Activated CD8-positive, alpha-beta memory T cell treated with anti-CD3 and anti-CD28 coated beads, Interleukin-2, amount 10 ng/mL, durations not matched to agents 7 days and 5 days (primary cell): ENCODE measurements at regions not wholly inside any gene's neighbourhood (a gene's known extent, or its start where the extent isn't known, plus 50 kb on each side); places are given as distances from the start of the nearest gene placed in this dataset.
"Not testable (repeated sequence)": the region's sequence is repeated elsewhere in the genome, so short reads cannot be mapped to it uniquely, and the experiment has no call there.

Source experiments
- ATAC-seq: fragments of 150-1000 bp; cut with Tn5 transposase; one replicate; pipeline ENCODE4 v1.10.0; 2021; ENCODE audit warnings: moderate library complexity
- CTCF ChIA-PET: fragments of 350-600 bp; sonication (Branson Sonifier 250); formaldehyde crosslinking; loops from one replicate; lab custom pipeline; 2021; ENCODE audit warnings: antibody characterized with exemption; lab: Charles Lee
- DNase-seq: peaks from one replicate; pipeline ENCODE4 v3.0.0-alpha.2; 2020
- H3K27ac Mint-ChIP-seq: one replicate; pipeline ENCODE4 v1.8.0; 2021; ENCODE audit warnings: mild to moderate bottlenecking, mixed read lengths
- H3K27me3 Mint-ChIP-seq: one replicate; pipeline ENCODE4 v1.8.0; 2021; ENCODE audit warnings: mixed read lengths
- H3K36me3 Mint-ChIP-seq: one replicate; pipeline ENCODE4 v1.8.0; 2021; ENCODE audit warnings: mild to moderate bottlenecking, mixed read lengths
- H3K4me1 Mint-ChIP-seq: one replicate; pipeline ENCODE4 v1.8.0; 2021; ENCODE audit warnings: mixed read lengths
- H3K4me3 Mint-ChIP-seq: one replicate; pipeline ENCODE4 v1.8.0; 2021; ENCODE audit warnings: mild to moderate bottlenecking, moderate library complexity, mixed read lengths
- H3K9me3 Mint-ChIP-seq: one replicate; pipeline ENCODE4 v1.8.0; 2022; ENCODE audit warnings: low read depth, mixed read lengths

- Mint-ChIP-seq H3K4me1 (no peaks in the 10 kb centered on the region), H3K27ac (no peak overlapping the region), H3K9me3 (no peaks in the 10 kb centered on the region), H3K27me3 (no peaks in the 10 kb centered on the region), H3K36me3 (no peaks in the 10 kb centered on the region), H3K4me3 (no peak overlapping the region)
- ATAC-seq (no peak), DNase-seq (no peak)
- CTCF ChIA-PET: interaction anchor here (0.7 kb wide), 1 partner anchor 41 kb away, joined by 3 read pairs; no protein-coding TSS in a partner anchor
Observed at GRCh38 chr12:42893803-42894202, 304.3 kb upstream of the PRICKLE1 start.

GRCh38 chr12:42892702-42893551, 303.4 kb upstream of the PRICKLE1 start:
- Mint-ChIP-seq H3K27me3 (no peaks in the 10 kb centered on the region), H3K4me3 (no peak overlapping the region), H3K4me1 (no peaks in the 10 kb centered on the region), H3K36me3 (no peaks in the 10 kb centered on the region), H3K9me3 (no peaks in the 10 kb centered on the region), H3K27ac (no peak overlapping the region)
- DNase-seq (no peak), ATAC-seq (no peak)
- CTCF ChIA-PET: interaction anchor here (0.7 kb wide), 1 partner anchor 42 kb away, joined by 3 read pairs; no protein-coding TSS in a partner anchor

GRCh38 chr12:42887657-42888056, 298.1 kb upstream of the PRICKLE1 start:
- no peaks in the 10 kb centered on the region for H3K4me1 Mint-ChIP-seq
- no peak overlapping the region for H3K4me3 Mint-ChIP-seq
- H3K27me3 Mint-ChIP-seq: no peaks in the 10 kb centered on the region
- CTCF ChIA-PET: no interaction called here
- no peaks in the 10 kb centered on the region for H3K9me3 Mint-ChIP-seq
- H3K36me3 Mint-ChIP-seq: no peaks in the 10 kb centered on the region
- ATAC-seq: no peak
- no peak overlapping the region for H3K27ac Mint-ChIP-seq
- no peak for DNase-seq

GRCh38 chr12:42886160-42886559, 296.6 kb upstream of the PRICKLE1 start:
- H3K27me3 Mint-ChIP-seq: no peaks in the 10 kb centered on the region
- no peak overlapping the region for H3K27ac Mint-ChIP-seq
- CTCF ChIA-PET: no interaction called here
- H3K4me1 Mint-ChIP-seq: no peaks in the 10 kb centered on the region
- no peaks in the 10 kb centered on the region for H3K36me3 Mint-ChIP-seq
- H3K4me3 Mint-ChIP-seq: no peak overlapping the region
- DNase-seq (no peak), ATAC-seq (no peak)
- peaks cover 1% of the 10 kb centered on the region for H3K9me3 Mint-ChIP-seq

- peaks cover 5% of the 10 kb centered on the region for H3K9me3 Mint-ChIP-seq
- H3K4me3 Mint-ChIP-seq: no peak overlapping the region
- DNase-seq: no peak
- H3K4me1 Mint-ChIP-seq: no peaks in the 10 kb centered on the region
- H3K27me3 Mint-ChIP-seq: no peaks in the 10 kb centered on the region
- CTCF ChIA-PET: no interaction called here
- no peak overlapping the region for H3K27ac Mint-ChIP-seq
- ATAC-seq: no peak
- H3K36me3 Mint-ChIP-seq: no peaks in the 10 kb centered on the region
Observed at GRCh38 chr12:42885677-42886076, 296.1 kb upstream of the PRICKLE1 start.

GRCh38 chr12:42884116-42884515, 294.6 kb upstream of the PRICKLE1 start:
- ATAC-seq (no peak), DNase-seq (no peak)
- H3K27ac Mint-ChIP-seq: no peak overlapping the region
- no peaks in the 10 kb centered on the region for H3K4me1 Mint-ChIP-seq
- CTCF ChIA-PET: no interaction called here
- no peaks in the 10 kb centered on the region for H3K27me3 Mint-ChIP-seq
- H3K36me3 Mint-ChIP-seq: no peaks in the 10 kb centered on the region
- peaks cover 8% of the 10 kb centered on the region for H3K9me3 Mint-ChIP-seq
- no peak overlapping the region for H3K4me3 Mint-ChIP-seq

GRCh38 chr12:42873401-42873800, 283.9 kb upstream of the PRICKLE1 start:
- ATAC-seq (no peak), DNase-seq (no peak)
- peaks cover 4% of the 10 kb centered on the region for H3K9me3 Mint-ChIP-seq
- H3K4me1 Mint-ChIP-seq: no peaks in the 10 kb centered on the region
- H3K27me3 Mint-ChIP-seq: no peaks in the 10 kb centered on the region
- CTCF ChIA-PET: no interaction called here
- no peak overlapping the region for H3K4me3 Mint-ChIP-seq
- no peaks in the 10 kb centered on the region for H3K36me3 Mint-ChIP-seq
- no peak overlapping the region for H3K27ac Mint-ChIP-seq

- DNase-seq: no peak
- H3K4me3 Mint-ChIP-seq: no peak overlapping the region
- no peak for ATAC-seq
- H3K4me1 Mint-ChIP-seq: no peaks in the 10 kb centered on the region
- no peaks in the 10 kb centered on the region for H3K9me3 Mint-ChIP-seq
- H3K27me3 Mint-ChIP-seq: no peaks in the 10 kb centered on the region
- H3K27ac Mint-ChIP-seq: no peak overlapping the region
- no peaks in the 10 kb centered on the region for H3K36me3 Mint-ChIP-seq
- CTCF ChIA-PET: no interaction called here
Observed at GRCh38 chr12:42871816-42872215, 282.3 kb upstream of the PRICKLE1 start.

GRCh38 chr12:42868291-42868690, 278.7 kb upstream of the PRICKLE1 start:
- ATAC-seq: no peak
- no peak for DNase-seq
- Mint-ChIP-seq H3K36me3 (no peaks in the 10 kb centered on the region), H3K27ac (no peak overlapping the region), H3K9me3 (no peaks in the 10 kb centered on the region), H3K4me3 (no peak overlapping the region), H3K27me3 (no peaks in the 10 kb centered on the region), H3K4me1 (no peaks in the 10 kb centered on the region)
- CTCF ChIA-PET: no interaction called here

- Mint-ChIP-seq H3K4me1 (no peaks in the 10 kb centered on the region), H3K9me3 (no peaks in the 10 kb centered on the region), H3K36me3 (no peaks in the 10 kb centered on the region), H3K27ac (no peak overlapping the region), H3K4me3 (no peak overlapping the region), H3K27me3 (no peaks in the 10 kb centered on the region)
- no peak for DNase-seq
- CTCF ChIA-PET: no interaction called here
- ATAC-seq: no peak
Observed at GRCh38 chr12:42865282-42865681, 275.7 kb upstream of the PRICKLE1 start.

GRCh38 chr12:42862055-42862454, 272.5 kb upstream of the PRICKLE1 start:
- DNase-seq: no peak
- no peak overlapping the region for H3K27ac Mint-ChIP-seq
- no peak for ATAC-seq
- no peaks in the 10 kb centered on the region for H3K36me3 Mint-ChIP-seq
- H3K27me3 Mint-ChIP-seq: no peaks in the 10 kb centered on the region
- H3K9me3 Mint-ChIP-seq: no peaks in the 10 kb centered on the region
- H3K4me3 Mint-ChIP-seq: no peak overlapping the region
- CTCF ChIA-PET: no interaction called here
- H3K4me1 Mint-ChIP-seq: no peaks in the 10 kb centered on the region

GRCh38 chr12:42860331-42860730, 270.8 kb upstream of the PRICKLE1 start:
- H3K9me3 Mint-ChIP-seq, H3K36me3 Mint-ChIP-seq, CTCF ChIA-PET, H3K27me3 Mint-ChIP-seq, H3K4me1 Mint-ChIP-seq, H3K4me3 Mint-ChIP-seq, DNase-seq, H3K27ac Mint-ChIP-seq, ATAC-seq: not testable (repeated sequence)

GRCh38 chr12:42859612-42860011, 270.1 kb upstream of the PRICKLE1 start:
- Mint-ChIP-seq H3K27me3 (no peaks in the 10 kb centered on the region), H3K36me3 (no peaks in the 10 kb centered on the region), H3K9me3 (no peaks in the 10 kb centered on the region), H3K27ac (no peak overlapping the region), H3K4me1 (no peaks in the 10 kb centered on the region), H3K4me3 (no peak overlapping the region)
- no peak for DNase-seq
- CTCF ChIA-PET: no interaction called here
- ATAC-seq: no peak

- Mint-ChIP-seq H3K9me3 (no peaks in the 10 kb centered on the region), H3K4me3 (no peak overlapping the region)
- CTCF ChIA-PET: no interaction called here
Observed at GRCh38 chr12:42857106-42857505, 267.6 kb upstream of the PRICKLE1 start.

More at GRCh38 chr12:42857106-42857505, 267.6 kb upstream of the PRICKLE1 start:
- no peak for DNase-seq
- Mint-ChIP-seq H3K36me3 (no peaks in the 10 kb centered on the region), H3K27me3 (no peaks in the 10 kb centered on the region), H3K27ac (no peak overlapping the region), H3K4me1 (no peaks in the 10 kb centered on the region)
- ATAC-seq: no peak
